ENCODE measurements at regions not wholly inside any gene's neighbourhood (a gene's known extent, or its start where the extent isn't known, plus 50 kb on each side); places are given as distances from the start of the nearest gene placed in this dataset.

- H3K9me3 Mint-ChIP-seq, result no peaks in the 10 kb centered on the region
- no peaks in the 10 kb centered on the region for H3K27me3 Mint-ChIP-seq
- H3K27ac Mint-ChIP-seq, result no peak overlapping the region
- ATAC-seq (ENCODE audit: low read depth) (no peak), DNase-seq (ENCODE audit: low spot score in 2 of 2) (no peak)
- H3K4me1 Mint-ChIP-seq, result peaks cover 10% of the 10 kb centered on the region
- peaks cover 15% of the 10 kb centered on the region for H3K36me3 Mint-ChIP-seq
- H3K4me3 Mint-ChIP-seq, result no peak overlapping the region
Measured at GRCh38 chr2:144140891-144141290, 379.0 kb downstream of the ZEB2 start.

- Mint-ChIP-seq H3K36me3 (peaks cover 15% of the 10 kb centered on the region), H3K27me3 (no peaks in the 10 kb centered on the region)
- no peak for ATAC-seq (ENCODE audit: low read depth)
Measured at GRCh38 chr2:144137705-144138428, 382.1 kb downstream of the ZEB2 start.

GRCh38 chr2:144137272-144137671 lies 382.6 kb downstream of the ZEB2 start:
- no peaks in the 10 kb centered on the region for H3K27me3 Mint-ChIP-seq
- H3K9me3 Mint-ChIP-seq, result no peaks in the 10 kb centered on the region
- H3K4me3 Mint-ChIP-seq, result no peak overlapping the region
- ATAC-seq (ENCODE audit: low read depth), result no peak
- H3K36me3 Mint-ChIP-seq, result peaks cover 14% of the 10 kb centered on the region
- H3K4me1 Mint-ChIP-seq, result peaks cover 5% of the 10 kb centered on the region
- DNase-seq (ENCODE audit: low spot score in 2 of 2), result no peak
- H3K27ac Mint-ChIP-seq, result peak overlapping the region; percentile 18

More at GRCh38 chr2:144137705-144138428, 382.1 kb downstream of the ZEB2 start:
- Mint-ChIP-seq H3K27ac (peak overlapping the region; percentile 18), H3K4me1 (peaks cover 5% of the 10 kb centered on the region), H3K9me3 (no peaks in the 10 kb centered on the region), H3K4me3 (no peak overlapping the region)
- DNase-seq (ENCODE audit: low spot score in 2 of 2), result no peak

- Mint-ChIP-seq H3K36me3 (peaks cover 13% of the 10 kb centered on the region), H3K9me3 (no peaks in the 10 kb centered on the region), H3K4me1 (peaks cover 5% of the 10 kb centered on the region), H3K27ac (no peak overlapping the region), H3K4me3 (no peak overlapping the region), H3K27me3 (no peaks in the 10 kb centered on the region)
- no peak for ATAC-seq (ENCODE audit: low read depth)
- no peak for DNase-seq (ENCODE audit: low spot score in 2 of 2)
Measured at GRCh38 chr2:144136297-144137010, 383.5 kb downstream of the ZEB2 start.

GRCh38 chr2:144133936-144134665 lies 385.8 kb downstream of the ZEB2 start:
- Mint-ChIP-seq H3K27ac (no peak overlapping the region), H3K4me1 (peaks cover 5% of the 10 kb centered on the region), H3K9me3 (no peaks in the 10 kb centered on the region), H3K27me3 (no peaks in the 10 kb centered on the region), H3K4me3 (no peak overlapping the region), H3K36me3 (peaks cover 13% of the 10 kb centered on the region)
- ATAC-seq (ENCODE audit: low read depth), result peak; percentile 19
- DNase-seq (ENCODE audit: low spot score in 2 of 2), result no peak

- H3K9me3 Mint-ChIP-seq, result no peaks in the 10 kb centered on the region
- H3K36me3 Mint-ChIP-seq, result peaks cover 12% of the 10 kb centered on the region
- H3K27ac Mint-ChIP-seq, result no peak overlapping the region
- no peak for DNase-seq (ENCODE audit: low spot score in 2 of 2)
- H3K4me1 Mint-ChIP-seq, result no peaks in the 10 kb centered on the region
- ATAC-seq (ENCODE audit: low read depth), result no peak
- H3K4me3 Mint-ChIP-seq, result no peak overlapping the region
- H3K27me3 Mint-ChIP-seq, result no peaks in the 10 kb centered on the region
Measured at GRCh38 chr2:144132357-144132756, 387.6 kb downstream of the ZEB2 start.

- Mint-ChIP-seq H3K4me3 (no peak overlapping the region), H3K4me1 (no peaks in the 10 kb centered on the region), H3K9me3 (no peaks in the 10 kb centered on the region), H3K36me3 (peaks cover 13% of the 10 kb centered on the region), H3K27ac (no peak overlapping the region), H3K27me3 (no peaks in the 10 kb centered on the region)
- no peak for DNase-seq (ENCODE audit: low spot score in 2 of 2)
- no peak for ATAC-seq (ENCODE audit: low read depth)
Measured at GRCh38 chr2:144131042-144131441, 388.9 kb downstream of the ZEB2 start.

- no peak overlapping the region for H3K4me3 Mint-ChIP-seq
- H3K27me3 Mint-ChIP-seq, result no peaks in the 10 kb centered on the region
- peaks cover 15% of the 10 kb centered on the region for H3K36me3 Mint-ChIP-seq
- H3K4me1 Mint-ChIP-seq, result no peaks in the 10 kb centered on the region
- H3K9me3 Mint-ChIP-seq, result no peaks in the 10 kb centered on the region
- ATAC-seq (ENCODE audit: low read depth) (no peak), DNase-seq (ENCODE audit: low spot score in 2 of 2) (no peak)
- no peak overlapping the region for H3K27ac Mint-ChIP-seq
Measured at GRCh38 chr2:144130551-144130950, 389.4 kb downstream of the ZEB2 start.

GRCh38 chr2:144128130-144128746 lies 391.7 kb downstream of the ZEB2 start:
- ATAC-seq (ENCODE audit: low read depth) (no peak), DNase-seq (ENCODE audit: low spot score in 2 of 2) (no peak)
- Mint-ChIP-seq H3K9me3 (no peaks in the 10 kb centered on the region), H3K27ac (no peak overlapping the region), H3K4me3 (no peak overlapping the region), H3K36me3 (peaks cover 16% of the 10 kb centered on the region), H3K4me1 (no peaks in the 10 kb centered on the region), H3K27me3 (no peaks in the 10 kb centered on the region)

GRCh38 chr2:144127693-144128092 lies 392.2 kb downstream of the ZEB2 start:
- ATAC-seq (ENCODE audit: low read depth) (no peak), DNase-seq (ENCODE audit: low spot score in 2 of 2) (no peak)
- no peaks in the 10 kb centered on the region for H3K9me3 Mint-ChIP-seq
- no peaks in the 10 kb centered on the region for H3K4me1 Mint-ChIP-seq
- no peak overlapping the region for H3K27ac Mint-ChIP-seq
- H3K36me3 Mint-ChIP-seq, result peaks cover 16% of the 10 kb centered on the region
- no peak overlapping the region for H3K4me3 Mint-ChIP-seq
- H3K27me3 Mint-ChIP-seq, result no peaks in the 10 kb centered on the region

- Mint-ChIP-seq H3K27me3 (no peaks in the 10 kb centered on the region), H3K4me3 (no peak overlapping the region), H3K9me3 (no peaks in the 10 kb centered on the region), H3K27ac (no peak overlapping the region), H3K4me1 (no peaks in the 10 kb centered on the region), H3K36me3 (peaks cover 16% of the 10 kb centered on the region)
- no peak for DNase-seq (ENCODE audit: low spot score in 2 of 2)
- no peak for ATAC-seq (ENCODE audit: low read depth)
Measured at GRCh38 chr2:144126302-144126701, 393.6 kb downstream of the ZEB2 start.

GRCh38 chr2:144125751-144126150 lies 394.2 kb downstream of the ZEB2 start:
- Mint-ChIP-seq H3K9me3 (no peaks in the 10 kb centered on the region), H3K4me1 (no peaks in the 10 kb centered on the region), H3K27ac (no peak overlapping the region), H3K36me3 (peaks cover 16% of the 10 kb centered on the region), H3K27me3 (no peaks in the 10 kb centered on the region), H3K4me3 (no peak overlapping the region)
- no peak for DNase-seq (ENCODE audit: low spot score in 2 of 2)
- ATAC-seq (ENCODE audit: low read depth), result no peak

- no peaks in the 10 kb centered on the region for H3K4me1 Mint-ChIP-seq
- no peak for ATAC-seq (ENCODE audit: low read depth)
- no peak overlapping the region for H3K27ac Mint-ChIP-seq
Measured at GRCh38 chr2:144124882-144125281, 395.0 kb downstream of the ZEB2 start.

GRCh38 chr2:144120487-144120886 lies 399.4 kb downstream of the ZEB2 start:
- no peaks in the 10 kb centered on the region for H3K27me3 Mint-ChIP-seq
- DNase-seq (ENCODE audit: low spot score in 2 of 2), result no peak

More at GRCh38 chr2:144124882-144125281, 395.0 kb downstream of the ZEB2 start:
- Mint-ChIP-seq H3K27me3 (no peaks in the 10 kb centered on the region), H3K9me3 (no peaks in the 10 kb centered on the region), H3K36me3 (peaks cover 16% of the 10 kb centered on the region), H3K4me3 (no peak overlapping the region)
- no peak for DNase-seq (ENCODE audit: low spot score in 2 of 2)

More at GRCh38 chr2:144120487-144120886, 399.4 kb downstream of the ZEB2 start:
- Mint-ChIP-seq H3K9me3 (no peaks in the 10 kb centered on the region), H3K27ac (no peak overlapping the region), H3K4me3 (no peak overlapping the region), H3K36me3 (peaks cover 6% of the 10 kb centered on the region), H3K4me1 (peaks cover 2% of the 10 kb centered on the region)
- ATAC-seq (ENCODE audit: low read depth), result no peak

Measured in memory B cell (primary cell).